ENCODE measurements at regions not wholly inside any gene's neighbourhood (a gene's known extent, or its start where the extent isn't known, plus 50 kb on each side); places are given as distances from the start of the nearest gene placed in this dataset.
"Not testable (repeated sequence)": the region's sequence is repeated elsewhere in the genome, so short reads cannot be mapped to it uniquely, and the experiment has no call there.

DNA sequence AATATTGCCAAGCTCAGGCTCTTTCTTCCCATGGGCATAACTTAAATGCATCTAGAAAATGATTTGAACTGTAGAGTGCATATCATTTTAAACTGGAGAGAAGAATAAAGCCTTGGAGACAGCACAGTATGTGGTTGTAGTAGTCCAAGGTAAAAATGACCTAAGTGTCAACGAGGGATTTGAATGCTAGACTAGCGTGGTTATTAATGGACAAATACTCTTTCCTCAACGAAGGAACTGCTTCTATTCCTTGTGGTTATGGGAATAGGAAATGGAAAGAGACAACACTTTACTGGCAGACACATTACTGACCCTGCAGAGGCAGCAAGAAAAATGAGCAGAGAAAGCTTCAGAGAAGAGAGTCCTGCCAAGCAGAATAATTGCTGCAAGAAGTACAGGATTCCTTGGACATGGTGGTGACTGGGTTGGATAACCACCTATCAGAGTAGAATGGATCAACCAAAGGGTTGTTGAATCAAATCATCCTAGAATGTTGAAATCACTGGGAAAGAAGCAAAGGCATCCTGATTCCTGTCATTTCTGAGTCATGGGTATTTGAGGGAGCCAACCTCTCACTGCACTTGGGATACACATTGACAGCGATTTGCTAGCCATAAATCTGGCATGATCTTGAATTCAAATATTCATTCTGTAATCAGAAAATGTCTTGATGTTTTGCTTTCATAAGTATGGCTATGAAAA lies 258.1 kb upstream of the EPHA7 start:
- H3K27ac ChIP-seq (ENCODE audit: low read depth, low read length) = no peak overlapping the region
- peaks cover 0 to 2% (median 0%) of the 10 kb centered on the region in 3 donors for H3K9me3 ChIP-seq (ENCODE audit: control insufficient read depth in 3 of 3, low read length in 3 of 3)
- no peaks in the 10 kb centered on the region for H3K4me1 ChIP-seq (ENCODE audit: control insufficient read depth in 3 of 3, insufficient read depth in 3 of 3, low read length in 3 of 3)
- H3K9ac ChIP-seq (ENCODE audit: low read depth in 1 of 3, low read length in 3 of 3) = no peak overlapping the region
- H3K27me3 ChIP-seq (ENCODE audit: control insufficient read depth in 3 of 3, insufficient read depth in 3 of 3, low read length in 3 of 3) = no peaks in the 10 kb centered on the region
- no peaks in the 10 kb centered on the region for H3K36me3 ChIP-seq (ENCODE audit: control insufficient read depth in 3 of 3, insufficient read depth in 3 of 3, low read length in 3 of 3)
- no peak overlapping the region for H3K4me3 ChIP-seq (ENCODE audit: low read length in 3 of 3)

DNA sequence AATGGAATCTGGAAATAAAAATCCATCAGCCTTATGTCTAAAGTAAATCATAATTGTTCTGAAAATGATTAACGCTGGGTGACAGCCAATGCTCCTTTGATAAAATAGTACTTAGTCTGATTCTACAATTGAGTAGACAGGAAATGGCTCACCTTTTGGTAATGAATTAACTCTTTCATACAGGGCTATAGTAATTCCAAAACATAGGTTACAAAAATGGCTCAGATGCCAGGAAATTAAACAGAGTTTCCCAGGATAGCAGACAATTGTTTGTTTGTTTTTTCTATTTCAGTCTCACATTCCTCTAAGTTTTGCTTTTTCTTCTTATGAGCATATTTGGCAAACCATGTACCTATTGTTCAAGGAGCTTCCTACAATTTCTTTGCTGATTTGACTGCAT lies 257.2 kb upstream of the EPHA7 start:
- Histone ChIP-seq H3K9ac (ENCODE audit: low read depth in 1 of 3, low read length in 3 of 3) (no peak overlapping the region), H3K36me3 (ENCODE audit: control insufficient read depth in 3 of 3, insufficient read depth in 3 of 3, low read length in 3 of 3) (no peaks in the 10 kb centered on the region), H3K9me3 (ENCODE audit: control insufficient read depth in 3 of 3, low read length in 3 of 3) (peaks cover 0 to 2% (median 0%) of the 10 kb centered on the region in 3 donors), H3K27me3 (ENCODE audit: control insufficient read depth in 3 of 3, insufficient read depth in 3 of 3, low read length in 3 of 3) (no peaks in the 10 kb centered on the region), H3K27ac (ENCODE audit: low read depth, low read length) (no peak overlapping the region), H3K4me1 (ENCODE audit: control insufficient read depth in 3 of 3, insufficient read depth in 3 of 3, low read length in 3 of 3) (no peaks in the 10 kb centered on the region), H3K4me3 (ENCODE audit: low read length in 3 of 3) (no peak overlapping the region)

DNA sequence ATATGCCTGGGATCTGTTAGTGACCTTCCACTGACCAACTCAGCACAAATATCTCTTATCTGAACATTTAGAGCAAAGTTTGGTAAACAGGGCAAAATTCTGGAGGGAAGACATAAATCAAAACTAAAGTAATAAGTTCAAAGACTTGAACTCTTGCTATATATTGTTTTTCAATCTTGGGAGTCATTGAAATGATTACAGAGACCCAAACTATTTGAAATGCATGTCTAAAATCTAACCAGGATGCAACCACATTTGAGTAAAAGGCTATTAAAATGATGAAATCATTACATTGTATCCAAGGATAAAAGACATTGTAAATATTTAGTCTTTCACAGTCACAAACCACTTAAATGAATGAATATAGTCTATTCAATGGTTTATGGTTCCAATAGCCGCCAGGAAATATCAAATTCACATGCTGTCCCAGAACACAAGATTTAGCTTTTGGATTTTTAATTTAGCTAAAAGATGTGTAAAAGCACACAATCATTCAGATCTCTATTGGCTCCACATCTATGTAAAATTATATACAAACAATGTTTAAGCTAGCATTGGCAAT lies 256.6 kb upstream of the EPHA7 start:
- no peak overlapping the region for H3K9ac ChIP-seq (ENCODE audit: low read depth in 1 of 3, low read length in 3 of 3)
- no peaks in the 10 kb centered on the region for H3K36me3 ChIP-seq (ENCODE audit: control insufficient read depth in 3 of 3, insufficient read depth in 3 of 3, low read length in 3 of 3)
- no peaks in the 10 kb centered on the region for H3K27me3 ChIP-seq (ENCODE audit: control insufficient read depth in 3 of 3, insufficient read depth in 3 of 3, low read length in 3 of 3)
- H3K9me3 ChIP-seq (ENCODE audit: control insufficient read depth in 3 of 3, low read length in 3 of 3) = no peaks in the 10 kb centered on the region
- H3K4me3 ChIP-seq (ENCODE audit: low read length in 3 of 3) = no peak overlapping the region
- no peak overlapping the region for H3K27ac ChIP-seq (ENCODE audit: low read depth, low read length)
- H3K4me1 ChIP-seq (ENCODE audit: control insufficient read depth in 3 of 3, insufficient read depth in 3 of 3, low read length in 3 of 3) = no peaks in the 10 kb centered on the region

DNA sequence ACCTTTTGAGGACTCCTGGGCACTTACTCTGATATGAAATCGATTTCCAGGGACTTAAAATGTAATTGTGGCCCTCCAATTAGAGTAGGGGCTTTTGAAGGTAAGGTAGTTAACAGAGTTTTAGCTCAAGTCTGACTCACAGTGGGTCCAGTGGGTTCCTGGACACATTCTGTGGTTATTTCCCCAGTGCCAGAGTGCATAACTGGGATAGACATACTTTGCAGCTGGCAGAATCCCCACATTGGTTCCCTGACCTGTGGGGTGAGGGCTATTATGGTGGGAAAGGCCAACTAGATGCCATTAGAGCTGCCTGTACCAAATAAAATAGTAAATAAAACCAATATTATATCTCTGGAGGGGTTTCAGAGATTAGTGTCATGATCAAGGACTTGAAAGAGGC lies 243.8 kb upstream of the EPHA7 start:
- no peaks in the 10 kb centered on the region for H3K36me3 ChIP-seq (ENCODE audit: control insufficient read depth in 3 of 3, insufficient read depth in 3 of 3, low read length in 3 of 3)
- no peak overlapping the region for H3K4me3 ChIP-seq (ENCODE audit: low read length in 3 of 3)
- peaks cover 0 to 3% (median 0%) of the 10 kb centered on the region in 3 donors for H3K9me3 ChIP-seq (ENCODE audit: control insufficient read depth in 3 of 3, low read length in 3 of 3)
- no peaks in the 10 kb centered on the region for H3K4me1 ChIP-seq (ENCODE audit: control insufficient read depth in 3 of 3, insufficient read depth in 3 of 3, low read length in 3 of 3)
- no peak overlapping the region for H3K27ac ChIP-seq (ENCODE audit: low read depth, low read length)
- H3K9ac ChIP-seq (ENCODE audit: low read depth in 1 of 3, low read length in 3 of 3) = no peak overlapping the region
- H3K27me3 ChIP-seq (ENCODE audit: control insufficient read depth in 3 of 3, insufficient read depth in 3 of 3, low read length in 3 of 3) = no peaks in the 10 kb centered on the region

DNA sequence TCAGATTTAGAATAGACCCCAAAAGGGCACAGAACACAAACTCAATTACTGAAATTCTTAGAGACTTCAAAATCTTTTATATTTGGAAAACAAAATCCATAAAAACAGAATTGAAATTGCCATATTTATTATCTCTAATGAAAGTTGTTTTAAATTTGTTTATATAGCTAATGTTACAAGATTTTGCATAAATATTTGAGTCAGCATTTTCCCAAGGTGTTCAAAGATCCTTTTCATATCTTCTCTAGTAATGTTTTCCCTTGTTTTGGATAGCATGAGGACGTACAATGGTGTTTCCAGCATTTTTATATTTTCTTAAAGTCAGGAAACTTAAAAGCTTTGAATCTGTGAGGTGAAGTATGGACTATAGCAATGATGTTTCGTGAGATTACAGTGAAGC lies 235.2 kb upstream of the EPHA7 start:
- no peaks in the 10 kb centered on the region for H3K4me1 ChIP-seq (ENCODE audit: control insufficient read depth in 3 of 3, insufficient read depth in 3 of 3, low read length in 3 of 3)
- H3K4me3 ChIP-seq (ENCODE audit: low read length in 3 of 3) = no peak overlapping the region
- no peak overlapping the region for H3K9ac ChIP-seq (ENCODE audit: low read depth in 1 of 3, low read length in 3 of 3)
- H3K36me3 ChIP-seq (ENCODE audit: control insufficient read depth in 3 of 3, insufficient read depth in 3 of 3, low read length in 3 of 3) = no peaks in the 10 kb centered on the region
- no peaks in the 10 kb centered on the region for H3K27me3 ChIP-seq (ENCODE audit: control insufficient read depth in 3 of 3, insufficient read depth in 3 of 3, low read length in 3 of 3)
- no peak overlapping the region for H3K27ac ChIP-seq (ENCODE audit: low read depth, low read length)
- H3K9me3 ChIP-seq (ENCODE audit: control insufficient read depth in 3 of 3, low read length in 3 of 3) = no peaks in the 10 kb centered on the region

DNA sequence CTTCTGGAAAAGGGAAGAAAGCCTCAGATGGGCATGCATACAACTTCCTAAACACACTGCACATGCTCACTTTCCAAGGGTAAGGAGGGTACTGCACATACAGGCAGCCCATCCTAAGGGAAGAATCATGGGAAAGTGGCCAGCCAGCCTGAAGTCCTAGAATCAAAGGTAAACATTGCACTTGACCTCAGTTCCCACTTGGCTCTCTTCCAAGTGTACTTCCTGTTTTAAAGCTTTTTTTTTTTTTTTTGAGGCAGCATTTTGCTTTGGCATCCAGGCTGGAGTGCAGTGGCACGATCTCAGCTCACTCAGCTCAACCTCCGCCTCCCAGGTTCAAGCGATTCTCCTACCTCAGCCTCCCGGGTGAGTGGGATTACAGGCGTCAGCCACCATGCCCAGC lies 225.3 kb upstream of the EPHA7 start:
- Histone ChIP-seq H3K4me3 (ENCODE audit: low read length in 3 of 3) (no peak overlapping the region), H3K4me1 (ENCODE audit: control insufficient read depth in 3 of 3, insufficient read depth in 3 of 3, low read length in 3 of 3) (no peaks in the 10 kb centered on the region), H3K36me3 (ENCODE audit: control insufficient read depth in 3 of 3, insufficient read depth in 3 of 3, low read length in 3 of 3) (no peaks in the 10 kb centered on the region), H3K9ac (ENCODE audit: low read depth in 1 of 3, low read length in 3 of 3) (no peak overlapping the region), H3K9me3 (ENCODE audit: control insufficient read depth in 3 of 3, low read length in 3 of 3) (no peaks in the 10 kb centered on the region), H3K27me3 (ENCODE audit: control insufficient read depth in 3 of 3, insufficient read depth in 3 of 3, low read length in 3 of 3) (no peaks in the 10 kb centered on the region), H3K27ac (ENCODE audit: low read depth, low read length) (no peak overlapping the region)

DNA sequence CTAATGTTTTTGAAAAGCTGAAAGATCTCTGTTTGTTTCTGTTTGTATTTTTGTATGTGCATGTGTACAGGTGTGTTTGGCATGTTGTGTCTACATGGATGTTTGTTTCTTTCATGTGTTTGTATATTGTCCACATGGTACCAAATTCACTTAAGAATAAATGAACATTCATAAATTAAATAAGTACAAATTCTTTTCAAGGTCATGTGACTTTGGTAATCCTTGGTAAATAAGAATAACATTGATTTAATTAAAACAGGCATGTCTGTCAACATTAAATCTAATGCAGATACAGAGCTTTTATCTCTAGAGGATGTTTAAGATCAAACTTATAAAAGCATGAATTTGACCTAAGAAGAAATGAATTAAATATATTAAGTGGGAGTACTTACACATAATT lies 219.8 kb upstream of the EPHA7 start:
- Histone ChIP-seq H3K36me3 (ENCODE audit: control insufficient read depth in 3 of 3, insufficient read depth in 3 of 3, low read length in 3 of 3) (no peaks in the 10 kb centered on the region), H3K4me1 (ENCODE audit: control insufficient read depth in 3 of 3, insufficient read depth in 3 of 3, low read length in 3 of 3) (no peaks in the 10 kb centered on the region), H3K9me3 (ENCODE audit: control insufficient read depth in 3 of 3, low read length in 3 of 3) (no peaks in the 10 kb centered on the region), H3K27ac (ENCODE audit: low read depth, low read length) (no peak overlapping the region), H3K9ac (ENCODE audit: low read depth in 1 of 3, low read length in 3 of 3) (no peak overlapping the region), H3K27me3 (ENCODE audit: control insufficient read depth in 3 of 3, insufficient read depth in 3 of 3, low read length in 3 of 3) (no peaks in the 10 kb centered on the region), H3K4me3 (ENCODE audit: low read length in 3 of 3) (no peak overlapping the region)

DNA sequence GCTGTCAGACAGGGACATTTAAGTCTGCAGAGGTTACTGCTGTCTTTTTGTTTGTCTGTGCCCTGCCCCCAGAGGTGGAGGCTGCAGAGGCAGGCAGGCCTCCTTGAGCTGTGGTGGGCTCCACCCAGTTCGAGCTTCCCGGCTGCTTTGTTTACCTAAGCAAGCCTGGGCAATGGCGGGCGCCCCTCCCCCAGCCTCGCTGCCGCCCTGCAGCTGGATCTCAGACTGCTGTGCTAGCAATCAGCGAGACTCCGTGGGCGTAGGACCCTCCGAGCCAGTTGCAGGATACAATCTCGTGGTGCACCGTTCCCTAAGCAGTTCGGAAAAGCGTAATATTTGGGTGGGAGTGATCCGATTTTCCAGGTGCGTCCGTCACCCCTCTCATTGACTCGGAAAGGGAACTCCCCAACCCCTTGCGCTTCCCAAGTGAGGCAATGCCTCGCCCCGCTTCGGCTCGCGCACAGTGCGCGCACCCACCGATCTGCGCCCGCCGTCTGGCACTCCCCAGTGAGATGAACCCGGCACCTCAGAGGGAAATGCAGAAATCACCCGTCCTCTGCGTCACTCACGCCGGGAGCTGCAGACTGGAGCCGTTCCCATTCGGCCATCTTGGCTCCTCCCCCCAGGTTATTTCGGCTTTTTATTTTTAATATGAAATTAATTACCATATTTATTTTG lies 217.8 kb upstream of the EPHA7 start:
- H3K27me3 ChIP-seq (ENCODE audit: control insufficient read depth in 3 of 3, insufficient read depth in 3 of 3, low read length in 3 of 3); H3K27ac ChIP-seq (ENCODE audit: low read depth, low read length); H3K9ac ChIP-seq (ENCODE audit: low read depth in 1 of 3, low read length in 3 of 3); H3K9me3 ChIP-seq (ENCODE audit: control insufficient read depth in 3 of 3, low read length in 3 of 3); H3K36me3 ChIP-seq (ENCODE audit: control insufficient read depth in 3 of 3, insufficient read depth in 3 of 3, low read length in 3 of 3); H3K4me3 ChIP-seq (ENCODE audit: low read length in 3 of 3); H3K4me1 ChIP-seq (ENCODE audit: control insufficient read depth in 3 of 3, insufficient read depth in 3 of 3, low read length in 3 of 3): not testable (repeated sequence)

DNA sequence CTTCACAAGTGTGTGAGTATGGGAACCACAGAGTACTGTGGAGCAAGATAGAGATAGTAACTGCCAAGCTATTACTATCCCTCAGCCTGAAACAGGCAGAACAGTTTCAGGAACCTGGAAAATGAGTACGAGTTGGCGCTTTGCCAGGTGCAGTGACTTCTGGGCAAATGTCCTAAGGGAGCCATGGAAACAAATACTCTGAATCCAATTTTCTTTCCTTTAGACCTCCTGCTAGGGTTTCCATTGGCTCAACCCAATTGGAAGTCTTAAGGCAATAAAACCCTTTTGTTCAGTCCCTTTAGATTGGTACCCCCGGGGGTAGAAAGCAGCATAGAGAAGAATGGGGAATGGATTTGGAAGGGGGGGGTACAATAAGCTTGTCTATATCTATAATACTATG lies 205.0 kb upstream of the EPHA7 start:
- H3K4me3 ChIP-seq (ENCODE audit: low read length in 3 of 3) = no peak overlapping the region
- H3K4me1 ChIP-seq (ENCODE audit: control insufficient read depth in 3 of 3, insufficient read depth in 3 of 3, low read length in 3 of 3) = no peaks in the 10 kb centered on the region
- H3K36me3 ChIP-seq (ENCODE audit: control insufficient read depth in 3 of 3, insufficient read depth in 3 of 3, low read length in 3 of 3) = no peaks in the 10 kb centered on the region
- H3K9me3 ChIP-seq (ENCODE audit: control insufficient read depth in 3 of 3, low read length in 3 of 3) = no peaks in the 10 kb centered on the region
- H3K9ac ChIP-seq (ENCODE audit: low read depth in 1 of 3, low read length in 3 of 3) = no peak overlapping the region
- H3K27ac ChIP-seq (ENCODE audit: low read depth, low read length) = no peak overlapping the region
- H3K27me3 ChIP-seq (ENCODE audit: control insufficient read depth in 3 of 3, insufficient read depth in 3 of 3, low read length in 3 of 3) = no peaks in the 10 kb centered on the region

DNA sequence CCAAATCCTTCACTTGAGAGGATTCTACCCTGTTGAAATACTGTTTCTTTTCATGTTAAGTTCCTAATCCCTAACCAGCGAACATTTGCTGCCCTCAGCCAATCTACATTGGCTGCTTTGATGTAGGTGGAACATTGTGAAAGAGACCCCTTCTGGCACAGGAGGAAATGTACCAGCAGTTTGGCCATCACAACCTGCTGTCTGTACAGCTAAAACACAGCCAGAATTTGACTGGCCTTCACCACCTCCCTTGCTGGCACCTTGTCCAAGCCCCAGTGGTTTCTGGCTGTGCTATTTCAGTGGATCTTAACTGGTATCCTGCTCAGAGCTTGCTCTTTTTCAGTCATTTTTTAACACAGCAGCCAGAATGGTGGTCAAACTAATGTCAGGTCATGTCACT lies 202.1 kb upstream of the EPHA7 start:
- Histone ChIP-seq H3K27me3 (ENCODE audit: control insufficient read depth in 3 of 3, insufficient read depth in 3 of 3, low read length in 3 of 3) (no peaks in the 10 kb centered on the region), H3K4me1 (ENCODE audit: control insufficient read depth in 3 of 3, insufficient read depth in 3 of 3, low read length in 3 of 3) (no peaks in the 10 kb centered on the region), H3K4me3 (ENCODE audit: low read length in 3 of 3) (no peak overlapping the region), H3K27ac (ENCODE audit: low read depth, low read length) (no peak overlapping the region), H3K9ac (ENCODE audit: low read depth in 1 of 3, low read length in 3 of 3) (no peak overlapping the region), H3K36me3 (ENCODE audit: control insufficient read depth in 3 of 3, insufficient read depth in 3 of 3, low read length in 3 of 3) (no peaks in the 10 kb centered on the region), H3K9me3 (ENCODE audit: control insufficient read depth in 3 of 3, low read length in 3 of 3) (no peaks in the 10 kb centered on the region)
